ENCODE measurements at regions not wholly inside any gene's neighbourhood (a gene's known extent, or its start where the extent isn't known, plus 50 kb on each side); places are given as distances from the start of the nearest gene placed in this dataset.

GRCh38 chr12:114096461-114096860 lies 130.3 kb upstream of the RBM19 start:
- H3K4ac ChIP-seq (ENCODE audit: low read depth, low read length) = no peak overlapping the region
- no peaks in the 10 kb centered on the region for H4K20me1 ChIP-seq (ENCODE audit: control insufficient read depth, insufficient read depth, insufficient read length)
- TF ChIP-seq CTCF (conservative IDR thresholded peaks at IDR 0.05) = no peak
- H2AK5ac ChIP-seq (ENCODE audit: insufficient read length, low read length) = no peak overlapping the region
- no peaks in the 10 kb centered on the region for H3K9me3 ChIP-seq (ENCODE audit: control insufficient read depth, low read depth, low read length)
- no peak overlapping the region for H3K18ac ChIP-seq (ENCODE audit: insufficient read length, low read depth, low read length)
- H2BK5ac ChIP-seq (ENCODE audit: insufficient read length, low read length) = no peak overlapping the region
- H3K27me3 ChIP-seq (ENCODE audit: insufficient read depth, low read length) = no peaks in the 10 kb centered on the region
- no peak overlapping the region for H3K56ac ChIP-seq (ENCODE audit: insufficient read length, low read depth, low read length)
- H3K4me1 ChIP-seq (ENCODE audit: insufficient read depth, low read length) = no peaks in the 10 kb centered on the region
- Mint-ChIP-seq H3K27me3 (ENCODE audit: low read depth) (peaks cover 31% of the 10 kb centered on the region), H3K4me1 (no peaks in the 10 kb centered on the region), H3K27ac (no peak overlapping the region), H3K4me3 (no peak overlapping the region), H3K36me3 (ENCODE audit: insufficient read depth in 1 of 3, low read depth in 3 of 3) (peaks cover 0 to 1% (median 0%) of the 10 kb centered on the region in 3 experiments; a peak in 2 of 7 replicates), H3K9me3 (peaks cover 15 to 26% of the 10 kb centered on the region in 2 experiments)
- H2BK120ac ChIP-seq (ENCODE audit: low read depth, low read length, poor library complexity, severe bottlenecking) = no peak overlapping the region
- H3K14ac ChIP-seq (ENCODE audit: insufficient read depth, low read length) = no peak overlapping the region
- no peak overlapping the region for H4K5ac ChIP-seq (ENCODE audit: insufficient read length, low read depth, low read length)
- no peak overlapping the region for H4K91ac ChIP-seq (ENCODE audit: insufficient read length, low read depth, low read length)
- no peak overlapping the region for H4K8ac ChIP-seq (replicated peaks; ENCODE audit: insufficient read length, low read depth, low read length)
- WGBS (ENCODE audit: extremely low coverage, insufficient read length, low lambda C conversion rate) = no CpG with 5 or more reads among the region's 1 CpG
- no peak overlapping the region for H3K23ac ChIP-seq (ENCODE audit: insufficient read length, low read depth, low read length)
- no peak overlapping the region for H2BK12ac ChIP-seq (ENCODE audit: insufficient read length, low read depth, low read length)
- H2AFZ ChIP-seq (ENCODE audit: low read length) = no peak overlapping the region
- no peaks in the 10 kb centered on the region for H3K23me2 ChIP-seq (ENCODE audit: insufficient read length, low read depth, low read length, poor library complexity, severe bottlenecking)
- H3K79me2 ChIP-seq (ENCODE audit: insufficient read depth, low read length) = no peaks in the 10 kb centered on the region
- DNase-seq = no peak
- no peak overlapping the region for H2BK20ac ChIP-seq (ENCODE audit: low read depth, low read length, poor library complexity, severe bottlenecking)
- no peak overlapping the region for H2BK15ac ChIP-seq (ENCODE audit: low read depth, low read length)
- H3K27ac ChIP-seq (ENCODE audit: insufficient read length, low read depth, low read length) = no peak overlapping the region
- no peak overlapping the region for H3K9ac ChIP-seq (ENCODE audit: extremely low read depth, insufficient read length, low read length)
- no peak overlapping the region for H3T11ph ChIP-seq (ENCODE audit: low read length)
- no peaks in the 10 kb centered on the region for H3K79me1 ChIP-seq (ENCODE audit: insufficient read depth, low read depth, low read length, poor library complexity, severe bottlenecking)
- no peak overlapping the region for H3K4me2 ChIP-seq (ENCODE audit: insufficient read depth, insufficient read length, low read length)
